OCI-LY7 (cell line): ENCODE measurements at regions not wholly inside any gene's neighbourhood (a gene's known extent, or its start where the extent isn't known, plus 50 kb on each side); places are given as distances from the start of the nearest gene placed in this dataset.

Experiments
- BruUV-seq: library from RNA; stranded (reverse); fragments of 400-500 nt; replicated peaks from 2 replicates; lab custom pipeline; 2021; lab: Mats Ljungman, UMichigan
- CTCF ChIA-PET: fragments of 300-600 bp; sonication (Branson Sonifier 250); formaldehyde crosslinking; loops from one replicate; lab custom pipeline; 2022; ENCODE audit warnings: antibody characterized with exemption; ENCODE audit not compliant: unreplicated experiment; lab: Charles Lee
- POLR2A ChIA-PET: fragments of 300-600 bp; sonication (Branson Sonifier 250); formaldehyde crosslinking; loops from one replicate; lab custom pipeline; 2022; ENCODE audit warnings: antibody characterized with exemption; lab: Charles Lee
- DNase-seq: peaks from one replicate; pipeline ENCODE4 v3.0.0-alpha.2; 2015; ENCODE audit warnings: low spot score
- H2AFZ ChIP-seq: fragments of 200-600 bp; sonication (generic), shearing (Covaris generic); 2 replicates; pipeline ENCODE4 v1.6.1; 2014; ENCODE audit warnings: mild to moderate bottlenecking, antibody characterized with exemption, low read length, moderate library complexity
- H3K27ac ChIP-seq: fragments of 200-600 bp; sonication (generic); 2 replicates; pipeline ENCODE4 v1.5.1; 2014; ENCODE audit warnings: mixed run types, low read depth, mild to moderate bottlenecking, moderate library complexity, low read length, inconsistent platforms; ENCODE audit not compliant: poor library complexity, severe bottlenecking
- H3K36me3 ChIP-seq: fragments of 200-600 bp; sonication (generic); 2 replicates; pipeline ENCODE4 v1.6.1; 2014; ENCODE audit warnings: mild to moderate bottlenecking, antibody characterized with exemption, low read length, moderate library complexity, mixed read lengths; ENCODE audit not compliant: insufficient read depth
- H3K4me1 ChIP-seq: fragments of 200-600 bp; sonication (generic); 2 replicates; pipeline ENCODE4 v1.5.1; 2014; ENCODE audit warnings: mild to moderate bottlenecking, low read length; ENCODE audit not compliant: insufficient read depth, poor library complexity, severe bottlenecking
- H3K4me2 ChIP-seq: fragments of 200-600 bp; sonication (generic); 2 replicates; pipeline ENCODE4 v1.6.1; 2014; ENCODE audit warnings: mild to moderate bottlenecking, low read length
- H3K4me3 ChIP-seq: fragments of 200-600 bp; sonication (generic); 2 replicates; pipeline ENCODE4 v1.5.1; 2014; ENCODE audit warnings: mild to moderate bottlenecking, low read depth, low read length; ENCODE audit not compliant: poor library complexity, severe bottlenecking
- H3K79me2 ChIP-seq: fragments of 200-600 bp; sonication (generic); 2 replicates; pipeline ENCODE4 v1.6.1; 2016; ENCODE audit warnings: low read depth, mild to moderate bottlenecking, low read length, moderate library complexity, mixed read lengths; ENCODE audit not compliant: insufficient read depth
- H3K9me2 ChIP-seq: fragments of 200-600 bp; sonication (generic); 2 replicates; pipeline ENCODE4 v1.6.1; 2016; ENCODE audit warnings: mild to moderate bottlenecking, low read length, mixed read lengths; ENCODE audit not compliant: insufficient read depth
- H3K9me3 ChIP-seq: fragments of 200-600 bp; sonication (generic); 2 replicates; pipeline ENCODE4 v1.6.1; 2014; ENCODE audit warnings: mild to moderate bottlenecking, mixed run types, low read length, mixed read lengths
- H4K20me1 ChIP-seq: fragments of 200-600 bp; sonication (generic); 2 replicates; pipeline ENCODE4 v1.6.1; 2014; ENCODE audit warnings: mild to moderate bottlenecking, antibody characterized with exemption, low read length, moderate library complexity, mixed read lengths; ENCODE audit not compliant: insufficient read depth
- EZH2phosphoT487 ChIP-seq: fragments of 200-600 bp; sonication (generic); IDR thresholded peaks from 2 replicates; pipeline ENCODE4 v1.6.1; 2018; ENCODE audit warnings: low read depth, borderline replicate concordance, mild to moderate bottlenecking, mixed run types, antibody characterized with exemption, low read length, moderate library complexity, mixed read lengths
- intact Hi-C: fragments of 100-400 bp; cut with micrococcal nuclease; formaldehyde crosslinking; loops from one replicate; pipeline ENCODE4 v1.10.0; 2022; ENCODE audit not compliant: unreplicated experiment
- TF ChIP-seq, protein P1 (sequence below): fragments of 200-600 bp; sonication (generic); conservative IDR thresholded peaks from 2 replicates; pipeline ENCODE4 v1.5.1; 2014; ENCODE audit warnings: mild to moderate bottlenecking, antibody characterized with exemption, low read length, moderate library complexity, mixed read lengths

DNA sequence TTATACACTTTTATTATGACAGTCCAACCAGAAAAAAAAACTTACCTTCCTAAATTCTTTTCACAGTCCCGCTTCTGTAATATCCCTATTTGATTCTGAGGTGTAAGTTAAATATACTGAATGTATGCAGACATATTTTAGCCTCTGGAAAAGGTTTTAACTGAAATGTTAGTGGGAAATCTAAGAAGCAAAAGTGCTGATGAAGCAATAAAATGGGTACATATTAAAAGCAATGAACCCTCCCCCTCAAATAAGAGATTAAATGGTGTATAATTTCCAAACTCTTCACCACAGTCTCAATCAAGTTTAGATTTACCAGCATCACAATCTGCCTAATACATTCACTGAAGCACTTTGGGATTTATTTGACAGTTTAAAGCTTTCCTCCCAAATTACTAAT is 688.3 kb upstream of the DIAPH2 start:
- H3K4me2 ChIP-seq: no peak overlapping the region
- no peak overlapping the region for H2AFZ ChIP-seq
- no peaks in the 10 kb centered on the region for H4K20me1 ChIP-seq
- no peaks in the 10 kb centered on the region for H3K9me3 ChIP-seq
- BruUV-seq: no TSS peak
- CTCF ChIA-PET: no interaction called here
- H3K36me3 ChIP-seq: no peaks in the 10 kb centered on the region
- H3K9me2 ChIP-seq: no peaks in the 10 kb centered on the region
- no peaks in the 10 kb centered on the region for H3K79me2 ChIP-seq
- no peaks in the 10 kb centered on the region for H3K4me1 ChIP-seq
- TF ChIP-seq EZH2phosphoT487: no peak
- TF ChIP-seq, protein P1, sequence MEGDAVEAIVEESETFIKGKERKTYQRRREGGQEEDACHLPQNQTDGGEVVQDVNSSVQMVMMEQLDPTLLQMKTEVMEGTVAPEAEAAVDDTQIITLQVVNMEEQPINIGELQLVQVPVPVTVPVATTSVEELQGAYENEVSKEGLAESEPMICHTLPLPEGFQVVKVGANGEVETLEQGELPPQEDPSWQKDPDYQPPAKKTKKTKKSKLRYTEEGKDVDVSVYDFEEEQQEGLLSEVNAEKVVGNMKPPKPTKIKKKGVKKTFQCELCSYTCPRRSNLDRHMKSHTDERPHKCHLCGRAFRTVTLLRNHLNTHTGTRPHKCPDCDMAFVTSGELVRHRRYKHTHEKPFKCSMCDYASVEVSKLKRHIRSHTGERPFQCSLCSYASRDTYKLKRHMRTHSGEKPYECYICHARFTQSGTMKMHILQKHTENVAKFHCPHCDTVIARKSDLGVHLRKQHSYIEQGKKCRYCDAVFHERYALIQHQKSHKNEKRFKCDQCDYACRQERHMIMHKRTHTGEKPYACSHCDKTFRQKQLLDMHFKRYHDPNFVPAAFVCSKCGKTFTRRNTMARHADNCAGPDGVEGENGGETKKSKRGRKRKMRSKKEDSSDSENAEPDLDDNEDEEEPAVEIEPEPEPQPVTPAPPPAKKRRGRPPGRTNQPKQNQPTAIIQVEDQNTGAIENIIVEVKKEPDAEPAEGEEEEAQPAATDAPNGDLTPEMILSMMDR: no peak
- no peak overlapping the region for H3K27ac ChIP-seq
- intact Hi-C loops: no loop called here
- no peak for DNase-seq
- no peak overlapping the region for H3K4me3 ChIP-seq
- POLR2A ChIA-PET: no interaction called here

DNA sequence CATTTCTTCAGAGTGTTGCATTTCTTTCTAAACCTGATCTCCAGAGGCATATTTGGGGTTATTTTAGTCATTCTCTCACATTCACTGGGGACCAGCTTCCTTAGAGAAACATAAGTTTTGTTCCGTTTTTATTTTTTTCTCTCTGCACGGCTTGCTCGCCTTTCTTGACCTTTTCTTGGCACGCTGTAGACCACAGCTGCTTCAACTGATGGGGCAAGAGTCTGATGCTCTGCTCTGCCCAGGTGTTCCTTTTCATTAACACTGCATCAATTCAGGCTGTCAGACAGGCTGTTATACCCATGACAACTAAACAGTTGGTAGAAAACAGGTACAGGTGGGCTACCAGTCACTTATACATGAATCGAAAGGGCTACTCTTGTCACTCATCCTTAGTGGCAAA is 682.2 kb upstream of the DIAPH2 start:
- Histone ChIP-seq H3K4me1 (no peaks in the 10 kb centered on the region), H3K27ac (no peak overlapping the region), H3K4me3 (no peak overlapping the region), H3K36me3 (no peaks in the 10 kb centered on the region), H4K20me1 (no peaks in the 10 kb centered on the region), H3K9me3 (no peaks in the 10 kb centered on the region), H3K4me2 (no peak overlapping the region), H3K79me2 (no peaks in the 10 kb centered on the region), H2AFZ (no peak overlapping the region), H3K9me2 (no peaks in the 10 kb centered on the region)
- ChIA-PET CTCF (no interaction called here), POLR2A (no interaction called here)
- DNase-seq: no peak
- intact Hi-C loops: no loop called here
- no TSS peak for BruUV-seq
- TF ChIP-seq, protein P1: no peak

DNA sequence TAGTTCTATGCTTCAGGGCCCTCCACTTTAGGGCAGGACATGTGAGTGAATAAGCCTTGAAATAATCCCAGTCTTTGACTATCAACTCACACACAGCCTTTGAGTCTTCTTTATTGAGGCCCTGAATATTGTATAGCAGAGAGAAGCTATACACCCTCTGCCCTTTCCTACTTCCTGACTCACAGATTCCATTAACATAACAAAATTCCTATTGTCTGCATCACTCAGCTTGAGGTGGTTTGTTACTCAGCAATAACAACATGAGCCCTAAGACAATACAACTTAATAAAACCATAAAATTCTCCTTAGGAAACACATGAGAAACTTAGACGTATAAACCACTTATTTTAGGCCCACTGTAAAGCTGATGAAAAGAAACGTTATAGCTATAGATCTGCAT is 680.3 kb upstream of the DIAPH2 start:
- Histone ChIP-seq H3K9me3 (no peaks in the 10 kb centered on the region), H2AFZ (no peak overlapping the region), H3K27ac (no peak overlapping the region), H3K4me3 (no peak overlapping the region), H3K4me2 (no peak overlapping the region), H3K36me3 (no peaks in the 10 kb centered on the region), H3K79me2 (no peaks in the 10 kb centered on the region), H3K4me1 (no peaks in the 10 kb centered on the region), H3K9me2 (no peaks in the 10 kb centered on the region), H4K20me1 (no peaks in the 10 kb centered on the region)
- DNase-seq: no peak
- POLR2A ChIA-PET: no interaction called here
- BruUV-seq: no TSS peak
- TF ChIP-seq, protein P1: no peak
- TF ChIP-seq EZH2phosphoT487: no peak
- CTCF ChIA-PET: no interaction called here
- intact Hi-C loops: no loop called here
